Parathyroid adenoma (tissue), 2 donors: ENCODE measurements at regions not wholly inside any gene's neighbourhood (a gene's known extent, or its start where the extent isn't known, plus 50 kb on each side); places are given as distances from the start of the nearest gene placed in this dataset.
"Not testable (repeated sequence)": the region's sequence is repeated elsewhere in the genome, so short reads cannot be mapped to it uniquely, and the experiment has no call there.

Experiments
- H2AFZ ChIP-seq: fragments of 300-600 bp; sonication (generic); one replicate; pipeline ENCODE4 v1.7.0; 2017; ENCODE audit warnings: antibody characterized with exemption, mild to moderate bottlenecking
- H3K27ac ChIP-seq: fragments of 300-600 bp; sonication (generic); one replicate; pipeline ENCODE4 v1.7.0; 2017
- H3K27me3 ChIP-seq: fragments of 300-600 bp; sonication (generic); one replicate; pipeline ENCODE4 v1.7.0; 2017; ENCODE audit warnings: low read length; ENCODE audit not compliant: control insufficient read depth, insufficient read depth
- H3K36me3 ChIP-seq: fragments of 300-600 bp; sonication (generic); one replicate; pipeline ENCODE4 v1.7.0; 2017; ENCODE audit warnings: low read length; ENCODE audit not compliant: control insufficient read depth, insufficient read depth
- H3K4me1 ChIP-seq: fragments of 300-600 bp; sonication (generic); one replicate; pipeline ENCODE4 v1.7.0; 2017; ENCODE audit warnings: control low read depth
- H3K4me2 ChIP-seq: fragments of 300-600 bp; sonication (generic); one replicate; pipeline ENCODE4 v1.7.0; 2017; ENCODE audit warnings: low read length
- H3K4me3 ChIP-seq: fragments of 300-600 bp; sonication (generic); one replicate; pipeline ENCODE4 v1.7.0; 2017; ENCODE audit warnings: low read depth, low read length
- H3K79me2 ChIP-seq: fragments of 300-600 bp; sonication (generic); one replicate; pipeline ENCODE4 v1.7.0; 2017; ENCODE audit warnings: control low read depth
- H3K9ac ChIP-seq: fragments of 300-600 bp; sonication (generic); one replicate; pipeline ENCODE4 v1.7.0; 2017; ENCODE audit warnings: mild to moderate bottlenecking
- H3K9me3 ChIP-seq: fragments of 300-600 bp; sonication (generic); one replicate; pipeline ENCODE4 v1.7.0; 2017; ENCODE audit warnings: low read length; ENCODE audit not compliant: control insufficient read depth
- TF ChIP-seq, protein P1 (sequence below): fragments of 300-600 bp; sonication (generic); IDR thresholded peaks from one replicate; pipeline ENCODE4 v1.7.0; 2017; ENCODE audit warnings: antibody characterized with exemption, mild to moderate bottlenecking
- donor health status: primary hyperparathyroidism.

- Histone ChIP-seq H3K4me2 (no peak overlapping the region), H3K9ac (no peak overlapping the region), H3K36me3 (no peaks in the 10 kb centered on the region), H3K79me2 (no peaks in the 10 kb centered on the region), H3K27ac (no peak overlapping the region), H3K4me3 (no peak overlapping the region), H3K27me3 (no peaks in the 10 kb centered on the region), H3K4me1 (no peaks in the 10 kb centered on the region), H3K9me3 (no peaks in the 10 kb centered on the region), H2AFZ (no peak overlapping the region)
- TF ChIP-seq, protein P1, sequence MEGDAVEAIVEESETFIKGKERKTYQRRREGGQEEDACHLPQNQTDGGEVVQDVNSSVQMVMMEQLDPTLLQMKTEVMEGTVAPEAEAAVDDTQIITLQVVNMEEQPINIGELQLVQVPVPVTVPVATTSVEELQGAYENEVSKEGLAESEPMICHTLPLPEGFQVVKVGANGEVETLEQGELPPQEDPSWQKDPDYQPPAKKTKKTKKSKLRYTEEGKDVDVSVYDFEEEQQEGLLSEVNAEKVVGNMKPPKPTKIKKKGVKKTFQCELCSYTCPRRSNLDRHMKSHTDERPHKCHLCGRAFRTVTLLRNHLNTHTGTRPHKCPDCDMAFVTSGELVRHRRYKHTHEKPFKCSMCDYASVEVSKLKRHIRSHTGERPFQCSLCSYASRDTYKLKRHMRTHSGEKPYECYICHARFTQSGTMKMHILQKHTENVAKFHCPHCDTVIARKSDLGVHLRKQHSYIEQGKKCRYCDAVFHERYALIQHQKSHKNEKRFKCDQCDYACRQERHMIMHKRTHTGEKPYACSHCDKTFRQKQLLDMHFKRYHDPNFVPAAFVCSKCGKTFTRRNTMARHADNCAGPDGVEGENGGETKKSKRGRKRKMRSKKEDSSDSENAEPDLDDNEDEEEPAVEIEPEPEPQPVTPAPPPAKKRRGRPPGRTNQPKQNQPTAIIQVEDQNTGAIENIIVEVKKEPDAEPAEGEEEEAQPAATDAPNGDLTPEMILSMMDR: no peak
These were observed 250.8 kb upstream of the ST6GAL2 start for GRCh38 chr2:107136733-107137132.

- Histone ChIP-seq H3K79me2 (no peaks in the 10 kb centered on the region), H3K4me1 (no peaks in the 10 kb centered on the region), H3K27ac (no peak overlapping the region), H2AFZ (no peak overlapping the region), H3K36me3 (no peaks in the 10 kb centered on the region), H3K4me2 (no peak overlapping the region), H3K9ac (no peak overlapping the region), H3K4me3 (no peak overlapping the region), H3K27me3 (no peaks in the 10 kb centered on the region), H3K9me3 (no peaks in the 10 kb centered on the region)
- TF ChIP-seq, protein P1: no peak
These were observed 251.7 kb upstream of the ST6GAL2 start for GRCh38 chr2:107137706-107138105.

- Histone ChIP-seq H3K4me1 (no peaks in the 10 kb centered on the region), H3K4me2 (no peak overlapping the region), H3K9me3 (no peaks in the 10 kb centered on the region), H2AFZ (no peak overlapping the region), H3K27ac (no peak overlapping the region), H3K27me3 (no peaks in the 10 kb centered on the region), H3K4me3 (no peak overlapping the region), H3K79me2 (no peaks in the 10 kb centered on the region), H3K36me3 (no peaks in the 10 kb centered on the region), H3K9ac (no peak overlapping the region)
- TF ChIP-seq, protein P1: no peak
These were observed 260.2 kb upstream of the ST6GAL2 start for GRCh38 chr2:107146181-107146580.

- not testable (repeated sequence) for H3K4me2 ChIP-seq, H3K27ac ChIP-seq, H3K9me3 ChIP-seq, H3K27me3 ChIP-seq, H2AFZ ChIP-seq, H3K79me2 ChIP-seq, H3K9ac ChIP-seq, H3K36me3 ChIP-seq, H3K4me1 ChIP-seq, H3K4me3 ChIP-seq
These were observed 260.7 kb upstream of the ST6GAL2 start for GRCh38 chr2:107146645-107147044.

DNA sequence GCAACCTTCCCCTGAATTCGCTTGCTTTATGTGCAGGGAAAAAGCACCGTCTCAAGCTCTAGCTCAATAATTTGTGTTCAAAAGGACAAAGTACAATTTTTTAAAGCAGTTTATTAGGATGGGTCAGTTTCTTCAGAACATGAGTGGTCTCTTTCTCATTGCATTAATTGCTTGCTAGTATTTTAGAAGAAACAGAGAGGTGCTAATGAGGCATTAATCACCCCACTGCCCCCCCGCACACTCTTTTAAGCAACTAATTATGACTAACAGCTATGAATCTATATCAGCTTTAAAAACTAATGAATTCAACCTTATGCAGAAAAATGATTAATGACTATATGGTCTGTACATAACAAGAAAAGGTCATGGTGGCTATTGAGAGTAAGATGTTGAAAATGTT, 262.1 kb upstream of the ST6GAL2 start:
- Histone ChIP-seq H3K9me3 (no peaks in the 10 kb centered on the region), H2AFZ (no peak overlapping the region), H3K4me2 (no peak overlapping the region), H3K4me3 (no peak overlapping the region), H3K4me1 (no peaks in the 10 kb centered on the region), H3K27me3 (no peaks in the 10 kb centered on the region), H3K9ac (no peak overlapping the region), H3K36me3 (no peaks in the 10 kb centered on the region), H3K27ac (no peak overlapping the region), H3K79me2 (no peaks in the 10 kb centered on the region)
- TF ChIP-seq, protein P1: no peak
